Lower leg skin (tissue), 4 donors: ENCODE measurements at regions not wholly inside any gene's neighbourhood (a gene's known extent, or its start where the extent isn't known, plus 50 kb on each side); places are given as distances from the start of the nearest gene placed in this dataset.

ENCODE experiments used
- DNase-seq, 2 donors: peaks; one replicate each; pipeline ENCODE4 v3.0.0-alpha.2; 2019; ENCODE audit warnings: low spot score in 2 of 2
- H3K4me3 ChIP-seq: fragments of 200-600 bp; sonication (generic); 2 replicates; pipeline ENCODE4 v1.5.1; 2017; ENCODE audit warnings: mild to moderate bottlenecking, low read depth; ENCODE audit not compliant: poor library complexity, severe bottlenecking
- POLR2A ChIP-seq, 2 donors: fragments of 450-650 bp; IDR thresholded peaks; one replicate each; pipeline ENCODE4 v1.6.1; 2016 to 2017; ENCODE audit warnings: antibody characterized with exemption in 2 of 2, mild to moderate bottlenecking in 1 of 2, moderate library complexity in 1 of 2
- WGBS, 2 donors: methylation state at CpG; one replicate each; pipeline ENCODE4 v1.1.5; 2018; 5-methylcytosine and 5-hydroxymethylcytosine counted together
- intact Hi-C: fragments of 100-400 bp; cut with DNase I; formaldehyde crosslinking; loops from one replicate; pipeline ENCODE4 v1.15.0; 2023; ENCODE audit warnings: low total_unique reads
- TF ChIP-seq, protein P1 (sequence below), 3 donors: fragments of 450-650 bp; IDR thresholded peaks; one replicate each; pipeline ENCODE4 v1.5.1; 2016; ENCODE audit warnings: antibody characterized with exemption in 3 of 3, mild to moderate bottlenecking in 3 of 3, moderate library complexity in 2 of 3

DNA sequence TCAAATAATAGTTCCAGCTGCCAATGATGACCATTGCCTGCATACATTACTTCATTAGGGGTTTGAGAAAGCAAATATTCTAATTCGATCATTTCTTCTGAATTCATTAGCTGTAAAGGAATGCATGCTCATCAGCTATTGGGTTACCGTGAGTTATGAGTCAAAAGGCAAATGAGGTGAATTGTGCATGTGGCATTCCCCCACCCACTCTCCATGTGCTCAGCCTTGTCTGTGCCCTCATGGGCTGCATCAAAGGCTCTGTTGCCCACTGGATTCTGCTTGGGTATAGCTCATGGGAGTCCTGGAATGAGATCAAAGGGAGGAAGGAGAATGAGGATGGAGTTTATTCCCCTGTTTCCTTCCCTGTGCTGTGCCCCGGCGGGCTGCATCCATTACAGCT is 99.3 kb upstream of the CHRNA7 start:
- intact Hi-C loops: no loop called here
- TF ChIP-seq, protein P1, sequence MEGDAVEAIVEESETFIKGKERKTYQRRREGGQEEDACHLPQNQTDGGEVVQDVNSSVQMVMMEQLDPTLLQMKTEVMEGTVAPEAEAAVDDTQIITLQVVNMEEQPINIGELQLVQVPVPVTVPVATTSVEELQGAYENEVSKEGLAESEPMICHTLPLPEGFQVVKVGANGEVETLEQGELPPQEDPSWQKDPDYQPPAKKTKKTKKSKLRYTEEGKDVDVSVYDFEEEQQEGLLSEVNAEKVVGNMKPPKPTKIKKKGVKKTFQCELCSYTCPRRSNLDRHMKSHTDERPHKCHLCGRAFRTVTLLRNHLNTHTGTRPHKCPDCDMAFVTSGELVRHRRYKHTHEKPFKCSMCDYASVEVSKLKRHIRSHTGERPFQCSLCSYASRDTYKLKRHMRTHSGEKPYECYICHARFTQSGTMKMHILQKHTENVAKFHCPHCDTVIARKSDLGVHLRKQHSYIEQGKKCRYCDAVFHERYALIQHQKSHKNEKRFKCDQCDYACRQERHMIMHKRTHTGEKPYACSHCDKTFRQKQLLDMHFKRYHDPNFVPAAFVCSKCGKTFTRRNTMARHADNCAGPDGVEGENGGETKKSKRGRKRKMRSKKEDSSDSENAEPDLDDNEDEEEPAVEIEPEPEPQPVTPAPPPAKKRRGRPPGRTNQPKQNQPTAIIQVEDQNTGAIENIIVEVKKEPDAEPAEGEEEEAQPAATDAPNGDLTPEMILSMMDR (IDR thresholded peaks at IDR 0.05): no peak
- no peak for TF ChIP-seq POLR2A (IDR thresholded peaks at IDR 0.05)
- no peak for DNase-seq
- 51 to 60% methylated on average over 4 of the region's 4 CpGs for WGBS, 2 donors
- H3K4me3 ChIP-seq: no peak overlapping the region

DNA sequence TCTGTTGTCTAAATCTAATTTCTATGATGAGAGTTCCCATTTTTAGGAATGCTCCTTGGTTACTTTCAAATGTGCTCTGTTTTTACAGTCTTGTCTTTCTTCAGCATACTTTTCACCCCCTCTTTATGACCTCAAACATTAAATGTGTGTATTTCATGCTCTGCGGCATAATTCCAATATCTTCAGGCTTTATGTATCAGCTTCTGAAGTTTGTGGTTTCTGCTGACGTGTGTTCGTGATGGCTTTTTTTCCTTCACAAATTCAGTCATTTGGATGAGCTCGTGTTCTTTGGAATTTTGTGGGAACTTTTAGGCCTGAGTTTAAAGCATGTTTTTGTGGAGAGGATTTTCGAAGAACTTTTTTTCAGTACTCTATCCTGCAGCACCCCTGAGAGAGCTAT is 97.7 kb upstream of the CHRNA7 start:
- intact Hi-C loops: no loop called here
- no peak for TF ChIP-seq POLR2A (IDR thresholded peaks at IDR 0.05)
- TF ChIP-seq, protein P1 (IDR thresholded peaks at IDR 0.05): no peak
- 68 to 69% methylated on average over 5 of the region's 5 CpGs for WGBS, 2 donors
- H3K4me3 ChIP-seq: no peak overlapping the region
- no peak for DNase-seq

DNA sequence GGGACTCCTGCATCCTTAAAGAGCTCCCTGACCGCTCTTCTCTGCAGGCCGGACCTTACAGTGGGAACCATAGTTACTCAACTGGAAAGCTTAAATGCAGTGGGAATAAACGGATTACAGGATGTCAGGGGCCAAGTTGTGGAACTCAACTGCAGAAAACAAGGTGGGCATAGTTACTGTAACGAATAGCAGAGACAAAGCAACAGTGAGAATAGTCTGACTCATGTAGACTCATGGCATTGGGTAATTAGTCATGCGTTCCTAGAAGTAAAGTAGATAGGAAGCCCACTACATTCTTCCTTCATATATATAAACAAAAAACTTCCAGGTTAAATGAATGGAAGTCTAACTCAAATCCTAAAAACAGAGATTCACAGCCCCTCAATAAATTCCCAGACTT is 95.5 kb upstream of the CHRNA7 start:
- 65 to 69% methylated on average over 5 of the region's 5 CpGs for WGBS, 2 donors
- intact Hi-C loops: no loop called here
- H3K4me3 ChIP-seq: no peak overlapping the region
- DNase-seq: no peak
- TF ChIP-seq POLR2A (IDR thresholded peaks at IDR 0.05): no peak
- TF ChIP-seq, protein P1 (IDR thresholded peaks at IDR 0.05): no peak

DNA sequence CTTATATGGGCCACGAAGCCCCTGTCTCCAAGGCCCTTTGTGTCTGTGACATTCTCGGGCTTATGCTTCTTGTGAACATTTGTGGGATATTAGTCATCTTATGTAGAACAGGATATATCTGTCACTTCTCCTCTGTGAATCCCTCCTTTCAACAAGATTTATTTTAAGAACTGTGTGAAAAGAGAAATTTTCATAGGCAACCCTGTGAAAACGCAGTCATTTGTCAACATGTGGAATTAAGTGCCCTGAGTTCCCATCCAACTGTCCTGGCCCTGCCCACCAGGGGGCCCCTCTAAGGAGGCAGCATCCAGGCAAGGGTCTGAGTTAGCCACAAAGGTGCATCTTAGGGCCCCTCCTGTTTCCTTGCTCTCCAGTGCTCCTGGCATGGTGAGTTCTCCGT is 76.8 kb upstream of the CHRNA7 start:
- TF ChIP-seq, protein P1 (IDR thresholded peaks at IDR 0.05): no peak
- no peak for TF ChIP-seq POLR2A (IDR thresholded peaks at IDR 0.05)
- intact Hi-C loops: no loop called here
- no peak overlapping the region for H3K4me3 ChIP-seq
- 55 to 62% methylated on average over 4 of the region's 4 CpGs for WGBS, 2 donors
- DNase-seq: no peak

DNA sequence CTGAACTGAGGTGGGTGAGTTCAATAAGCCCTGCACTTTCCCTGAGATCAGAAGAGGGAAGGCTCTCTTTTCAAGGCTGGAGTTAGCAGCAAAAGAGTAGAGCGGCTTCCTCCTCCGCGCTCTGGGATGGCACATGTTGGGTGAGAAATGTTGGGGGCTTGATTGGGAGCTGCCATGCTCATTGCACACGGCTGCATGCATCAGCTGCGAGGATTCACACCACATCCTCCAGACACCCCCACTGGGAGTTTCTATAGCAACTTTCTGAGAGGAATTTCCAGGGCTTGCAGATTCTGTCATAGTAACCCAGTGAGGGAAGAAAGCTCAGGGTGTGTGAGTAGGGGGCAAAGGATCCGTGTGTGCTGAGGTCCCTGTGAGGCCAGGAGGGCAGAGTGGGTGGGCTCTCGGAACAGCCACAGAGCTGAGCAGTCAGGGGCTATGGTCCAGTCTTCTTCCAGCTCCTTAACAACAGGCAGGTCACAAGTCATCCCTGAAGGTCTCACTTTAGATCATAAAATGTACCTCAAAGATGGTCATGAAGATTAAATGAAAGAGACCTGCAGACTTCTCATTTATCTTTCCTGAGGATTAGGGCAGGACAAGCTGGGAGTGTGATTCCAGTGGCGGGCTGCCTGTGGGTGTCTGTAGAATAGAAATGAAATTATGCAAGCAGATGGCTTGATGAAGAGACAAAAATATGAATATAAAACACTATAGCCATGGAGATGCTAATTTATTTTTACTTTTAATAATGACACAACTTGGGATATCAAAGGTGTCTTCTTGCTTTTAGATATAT is 75.7 kb upstream of the CHRNA7 start:
- TF ChIP-seq, protein P1 (IDR thresholded peaks at IDR 0.05): no peak
- no peak for TF ChIP-seq POLR2A (IDR thresholded peaks at IDR 0.05)

DNA sequence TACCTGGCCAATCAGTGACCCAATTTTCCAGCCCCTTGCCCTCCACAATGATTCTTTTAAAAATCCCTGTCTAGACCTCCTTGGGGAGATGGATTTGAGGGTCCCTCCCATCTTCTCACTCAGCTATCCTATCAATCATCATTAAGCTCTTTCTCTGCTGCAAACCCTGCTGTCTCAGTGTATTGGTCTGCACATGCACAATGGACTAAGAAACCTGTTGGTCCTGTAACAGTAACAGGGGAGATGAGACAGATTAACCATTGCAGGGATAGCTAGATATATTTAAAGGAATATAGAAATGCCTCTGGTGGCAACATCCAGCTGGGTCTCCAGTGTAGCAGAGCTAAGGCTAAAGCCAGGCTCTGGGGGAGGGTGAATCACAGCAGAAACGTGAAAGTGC is 74.6 kb upstream of the CHRNA7 start:
- TF ChIP-seq POLR2A (IDR thresholded peaks at IDR 0.05): no peak
- TF ChIP-seq, protein P1 (IDR thresholded peaks at IDR 0.05): no peak
- WGBS, 2 donors: 45 to 65% methylated on average over 1 of the region's 1 CpG
- no peak overlapping the region for H3K4me3 ChIP-seq

More for the DNA sequence above, 75.7 kb upstream of the CHRNA7 start:
- H3K4me3 ChIP-seq: no peak overlapping the region
- intact Hi-C loops: no loop called here
- no peak for DNase-seq
- 74 to 83% methylated on average over 8 of the region's 8 CpGs for WGBS, 2 donors

More for the DNA sequence above, 74.6 kb upstream of the CHRNA7 start:
- no peak for DNase-seq
- intact Hi-C loops: no loop called here
